Hematopoietic multipotent progenitor cell (in vitro differentiated cells): ENCODE measurements at regions not wholly inside any gene's neighbourhood (a gene's known extent, or its start where the extent isn't known, plus 50 kb on each side); places are given as distances from the start of the nearest gene placed in this dataset.

Experiments
- DNase-seq, 3 donors: peaks; one replicate each; pipeline ENCODE4 v3.0.0-alpha.2; 2011 to 2015; ENCODE audit warnings: low read depth in 2 of 3, low spot score in 2 of 3

- no peak for DNase-seq
Observed at GRCh38 chr15:35722501-35722900, 176.5 kb upstream of the DPH6 start.

- DNase-seq = no peak
Observed at GRCh38 chr15:35723120-35723847, 177.3 kb upstream of the DPH6 start.

- DNase-seq = no peak
Observed at GRCh38 chr15:35723852-35724251, 177.9 kb upstream of the DPH6 start.

- DNase-seq = no peak
Observed at GRCh38 chr15:35724626-35725025, 178.7 kb upstream of the DPH6 start.

- DNase-seq = no peak
Observed at GRCh38 chr15:35725353-35725752, 179.4 kb upstream of the DPH6 start.

GRCh38 chr15:35727627-35728026 is 181.7 kb upstream of the DPH6 start:
- no peak for DNase-seq

GRCh38 chr15:35728219-35728940 is 182.4 kb upstream of the DPH6 start:
- DNase-seq = no peak

- DNase-seq = no peak
Observed at GRCh38 chr15:35736150-35736549, 190.2 kb upstream of the DPH6 start.

GRCh38 chr15:35737441-35737840 is 191.5 kb upstream of the DPH6 start:
- DNase-seq = no peak

GRCh38 chr15:35738370-35738769 is 192.4 kb upstream of the DPH6 start:
- no peak for DNase-seq

GRCh38 chr15:35740761-35741160 is 194.8 kb upstream of the DPH6 start:
- DNase-seq = no peak

GRCh38 chr15:35741395-35741794 is 195.4 kb upstream of the DPH6 start:
- DNase-seq = no peak

- DNase-seq = no peak
Observed at GRCh38 chr15:35741881-35742280, 195.9 kb upstream of the DPH6 start.

GRCh38 chr15:35743321-35743720 is 197.4 kb upstream of the DPH6 start:
- DNase-seq = no peak

- DNase-seq = no peak
Observed at GRCh38 chr15:35746121-35746520, 200.2 kb upstream of the DPH6 start.

GRCh38 chr15:35748105-35748504 is 202.1 kb upstream of the DPH6 start:
- DNase-seq = no peak

- no peak for DNase-seq
Observed at GRCh38 chr15:35750051-35750450, 204.1 kb upstream of the DPH6 start.

GRCh38 chr15:35751413-35752133 is 205.6 kb upstream of the DPH6 start:
- peak in 2 of 3 donors; percentile 51 to 72 for DNase-seq

GRCh38 chr15:35752134-35752466 is 206.1 kb upstream of the DPH6 start:
- no peak for DNase-seq

- DNase-seq = no peak
Observed at GRCh38 chr15:35753486-35753885, 207.5 kb upstream of the DPH6 start.

- DNase-seq = no peak
Observed at GRCh38 chr15:35755237-35755802, 209.4 kb upstream of the DPH6 start.

GRCh38 chr15:35756623-35757022 is 210.7 kb upstream of the DPH6 start:
- no peak for DNase-seq
